HUES6 (cell line): ENCODE measurements at regions not wholly inside any gene's neighbourhood (a gene's known extent, or its start where the extent isn't known, plus 50 kb on each side); places are given as distances from the start of the nearest gene placed in this dataset.

Experiments
- H3K27ac ChIP-seq: 2 replicates; pipeline ENCODE4 v1.7.0; 2013; ENCODE audit warnings: low read depth, mild to moderate bottlenecking, low read length, inconsistent platforms
- H3K27me3 ChIP-seq: 2 replicates; pipeline ENCODE4 v1.6.1; 2013; ENCODE audit warnings: low read length; ENCODE audit not compliant: control insufficient read depth, insufficient read depth
- H3K36me3 ChIP-seq: 2 replicates; pipeline ENCODE4 v1.6.1; 2013; ENCODE audit warnings: low read length; ENCODE audit not compliant: control insufficient read depth, insufficient read depth
- H3K4me1 ChIP-seq: 2 replicates; pipeline ENCODE4 v1.6.1; 2013; ENCODE audit warnings: low read length; ENCODE audit not compliant: control insufficient read depth, insufficient read depth
- H3K4me3 ChIP-seq: 2 replicates; pipeline ENCODE4 v1.5.1; 2013; ENCODE audit warnings: low read depth, low read length
- H3K9ac ChIP-seq: one replicate; pipeline ENCODE4 v1.6.1; 2013; ENCODE audit warnings: mild to moderate bottlenecking, low read length
- H3K9me3 ChIP-seq: 2 replicates; pipeline ENCODE4 v1.6.1; 2013; ENCODE audit warnings: low read depth, low read length; ENCODE audit not compliant: control insufficient read depth, insufficient read depth

DNA sequence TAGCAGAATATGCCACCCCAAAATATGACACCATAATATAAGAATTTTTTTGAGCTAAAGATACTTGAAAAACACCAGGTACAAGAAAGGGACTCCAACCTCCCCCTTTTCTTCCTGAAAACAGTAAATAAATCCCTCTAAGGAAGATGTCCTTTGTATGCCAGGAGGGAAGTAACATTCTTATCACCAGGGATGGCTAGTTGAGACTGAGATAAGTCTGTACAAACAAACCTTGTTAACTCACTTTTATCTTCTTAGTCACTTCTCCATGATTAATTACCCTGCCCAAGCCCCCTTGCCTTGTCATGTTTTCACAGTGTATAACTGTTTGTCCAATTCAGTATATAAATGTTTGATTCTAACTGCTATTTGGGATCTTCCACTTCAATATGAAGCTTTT lies 888.0 kb downstream of the PCDH18 start:
- no peaks in the 10 kb centered on the region for H3K27me3 ChIP-seq
- no peaks in the 10 kb centered on the region for H3K36me3 ChIP-seq
- no peak overlapping the region for H3K4me3 ChIP-seq
- no peaks in the 10 kb centered on the region for H3K9me3 ChIP-seq
- no peak overlapping the region for H3K9ac ChIP-seq
- H3K4me1 ChIP-seq, result no peaks in the 10 kb centered on the region
- peak overlapping the region; percentile 30; the same call in 1 of the 2 replicates for H3K27ac ChIP-seq

DNA sequence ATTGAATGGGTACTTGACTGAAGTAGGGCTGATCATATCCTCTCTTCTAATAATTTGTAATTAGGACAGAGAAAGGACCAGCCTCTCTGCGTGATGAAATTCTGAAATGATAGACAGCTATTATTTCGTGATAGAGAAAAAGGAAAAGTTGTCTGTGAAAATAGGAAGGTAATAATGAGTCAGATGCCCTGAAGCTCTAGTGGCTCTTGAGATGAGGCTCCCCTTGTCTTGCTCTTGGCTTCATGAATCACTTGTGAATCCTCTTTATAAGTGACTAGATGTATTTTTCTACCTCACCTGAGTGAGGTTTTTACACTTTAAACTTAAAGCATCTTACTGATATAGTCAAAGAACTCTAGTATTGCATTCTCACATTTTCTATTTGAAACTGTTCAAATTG lies 888.9 kb downstream of the PCDH18 start:
- no peak overlapping the region for H3K27ac ChIP-seq
- H3K9ac ChIP-seq, result no peak overlapping the region
- no peaks in the 10 kb centered on the region for H3K4me1 ChIP-seq
- H3K27me3 ChIP-seq, result no peaks in the 10 kb centered on the region
- H3K9me3 ChIP-seq, result no peaks in the 10 kb centered on the region
- no peaks in the 10 kb centered on the region for H3K36me3 ChIP-seq
- no peak overlapping the region for H3K4me3 ChIP-seq

DNA sequence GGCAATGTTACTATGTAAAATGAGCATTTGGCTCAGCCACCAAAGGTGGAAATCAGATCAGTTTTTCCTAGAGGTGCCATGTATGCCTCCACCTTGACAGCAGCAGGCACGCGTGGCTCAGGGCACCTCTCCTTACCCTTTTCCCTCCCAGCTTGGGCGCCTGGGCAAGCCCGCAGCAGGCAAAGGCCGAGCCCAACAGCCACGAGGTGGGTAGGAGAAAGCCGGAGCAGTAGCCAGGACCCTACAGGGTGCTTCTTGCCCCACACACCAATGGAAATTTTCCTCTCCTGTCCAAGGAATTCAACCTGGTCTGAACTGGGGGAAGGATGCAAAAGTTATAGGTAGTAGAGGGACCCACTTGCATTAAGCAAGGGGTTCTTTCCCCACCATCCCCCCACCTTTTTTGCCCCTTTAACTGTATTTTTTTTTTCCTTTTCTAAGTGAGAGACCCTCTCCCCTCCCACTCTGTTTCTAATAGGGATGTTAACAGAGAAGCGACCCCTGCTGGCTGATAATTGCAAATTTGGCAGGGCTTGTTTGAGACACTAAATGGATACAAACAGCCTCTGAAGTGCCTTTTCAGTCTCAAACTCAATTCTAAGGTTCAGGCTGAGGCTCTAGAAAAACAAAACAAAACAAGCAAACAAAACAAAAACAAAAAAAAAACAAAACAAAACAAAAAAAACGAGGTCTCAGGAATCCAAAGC lies 895.1 kb downstream of the PCDH18 start:
- no peak overlapping the region for H3K4me3 ChIP-seq
- no peaks in the 10 kb centered on the region for H3K9me3 ChIP-seq
- no peak overlapping the region for H3K27ac ChIP-seq

GRCh38 chr4:136636155-136636554 lies 896.1 kb downstream of the PCDH18 start:
- Histone ChIP-seq H3K36me3 (no peaks in the 10 kb centered on the region), H3K9me3 (no peaks in the 10 kb centered on the region), H3K9ac (no peak overlapping the region), H3K4me3 (no peak overlapping the region), H3K27me3 (no peaks in the 10 kb centered on the region), H3K27ac (no peak overlapping the region), H3K4me1 (peaks cover 7% of the 10 kb centered on the region; the same call in 1 of the 2 replicates)

More for the DNA sequence above, 895.1 kb downstream of the PCDH18 start:
- no peak overlapping the region for H3K9ac ChIP-seq
- H3K36me3 ChIP-seq, result no peaks in the 10 kb centered on the region
- H3K4me1 ChIP-seq, result peaks cover 7% of the 10 kb centered on the region; the same call in 1 of the 2 replicates
- H3K27me3 ChIP-seq, result no peaks in the 10 kb centered on the region

DNA sequence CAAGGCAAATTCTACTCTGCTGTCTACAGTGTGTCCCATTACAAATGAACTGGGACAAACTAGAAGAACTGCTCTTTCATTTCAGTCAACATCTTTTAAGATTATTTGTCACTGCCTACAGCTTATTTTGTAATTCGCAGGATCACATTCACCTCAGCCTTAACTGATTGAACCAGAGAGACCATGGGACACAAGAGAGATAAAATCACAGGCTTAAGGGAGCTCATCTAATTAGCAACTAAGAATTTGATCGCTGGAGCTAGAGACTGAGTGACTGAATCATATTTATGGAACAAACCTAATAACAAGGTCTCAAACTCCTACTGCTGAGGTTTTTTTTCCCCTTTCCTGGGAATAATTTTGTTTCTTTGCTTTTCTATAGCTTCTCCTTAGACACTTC lies 898.2 kb downstream of the PCDH18 start:
- Histone ChIP-seq H3K9me3 (no peaks in the 10 kb centered on the region), H3K27ac (no peak overlapping the region)

DNA sequence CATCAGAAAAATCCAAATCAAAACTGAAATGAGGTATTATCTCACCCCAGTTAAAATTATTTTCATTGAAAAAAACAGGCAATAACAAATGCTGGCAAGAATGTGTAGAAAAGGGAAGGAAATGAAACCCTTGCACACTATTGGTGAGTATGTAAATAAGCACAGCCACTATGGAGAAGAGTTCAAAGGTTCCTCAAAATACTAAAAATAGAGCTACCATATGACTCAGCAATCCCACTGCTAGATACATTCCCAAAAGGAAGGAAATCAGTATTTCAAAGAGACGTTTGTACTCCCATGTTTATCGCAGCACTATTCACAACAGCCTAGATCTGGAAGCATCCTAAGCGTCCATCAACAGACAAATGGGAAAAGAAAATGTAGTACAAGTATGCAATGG lies 932.4 kb downstream of the PCDH18 start:
- no peaks in the 10 kb centered on the region for H3K27me3 ChIP-seq
- no peaks in the 10 kb centered on the region for H3K36me3 ChIP-seq
- H3K27ac ChIP-seq, result no peak overlapping the region
- H3K4me1 ChIP-seq, result no peaks in the 10 kb centered on the region
- no peak overlapping the region for H3K4me3 ChIP-seq
- no peak overlapping the region for H3K9ac ChIP-seq
- 0 out of 2 replicates have a peak, but pooled peaks cover 3% of the 10 kb centered on the region for H3K9me3 ChIP-seq

More for the DNA sequence above, 898.2 kb downstream of the PCDH18 start:
- Histone ChIP-seq H3K4me1 (peaks cover 7% of the 10 kb centered on the region; the same call in 1 of the 2 replicates), H3K36me3 (no peaks in the 10 kb centered on the region), H3K9ac (no peak overlapping the region), H3K4me3 (no peak overlapping the region), H3K27me3 (no peaks in the 10 kb centered on the region)

DNA sequence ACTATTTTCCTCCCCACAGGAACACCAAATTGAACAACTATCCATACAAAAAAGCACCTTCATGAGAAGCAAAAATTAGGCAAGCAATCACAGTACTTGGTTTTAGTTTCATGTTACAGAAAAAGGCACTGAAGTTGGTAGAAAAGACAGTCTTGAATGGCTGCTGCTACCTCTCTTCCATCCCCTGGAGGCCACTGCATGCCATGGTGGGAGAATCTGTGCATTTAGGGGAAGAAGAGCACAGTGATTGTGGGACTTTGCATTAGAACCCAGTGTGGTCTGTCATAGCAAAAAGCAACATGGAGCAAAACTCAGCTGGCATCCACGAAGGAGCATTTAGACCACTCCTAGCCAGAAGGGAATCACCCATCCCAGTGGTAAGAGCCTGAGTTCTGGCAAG lies 941.9 kb downstream of the PCDH18 start:
- H3K27ac ChIP-seq, result no peak overlapping the region
- H3K4me1 ChIP-seq, result no peaks in the 10 kb centered on the region
- H3K9ac ChIP-seq, result no peak overlapping the region
- no peak overlapping the region for H3K4me3 ChIP-seq
- H3K27me3 ChIP-seq, result no peaks in the 10 kb centered on the region
- no peaks in the 10 kb centered on the region for H3K36me3 ChIP-seq
- no peaks in the 10 kb centered on the region for H3K9me3 ChIP-seq

GRCh38 chr4:136583567-136583966 lies 948.7 kb downstream of the PCDH18 start:
- Histone ChIP-seq H3K9me3 (no peaks in the 10 kb centered on the region), H3K4me3 (no peak overlapping the region), H3K27me3 (no peaks in the 10 kb centered on the region), H3K36me3 (no peaks in the 10 kb centered on the region), H3K4me1 (no peaks in the 10 kb centered on the region), H3K9ac (no peak overlapping the region), H3K27ac (no peak overlapping the region)

- no peak overlapping the region for H3K4me3 ChIP-seq
- no peaks in the 10 kb centered on the region for H3K36me3 ChIP-seq
- no peaks in the 10 kb centered on the region for H3K27me3 ChIP-seq
- no peak overlapping the region for H3K27ac ChIP-seq
- H3K4me1 ChIP-seq, result no peaks in the 10 kb centered on the region
- no peaks in the 10 kb centered on the region for H3K9me3 ChIP-seq
- H3K9ac ChIP-seq, result no peak overlapping the region
Measured at GRCh38 chr4:136581119-136581518, 951.2 kb downstream of the PCDH18 start.

DNA sequence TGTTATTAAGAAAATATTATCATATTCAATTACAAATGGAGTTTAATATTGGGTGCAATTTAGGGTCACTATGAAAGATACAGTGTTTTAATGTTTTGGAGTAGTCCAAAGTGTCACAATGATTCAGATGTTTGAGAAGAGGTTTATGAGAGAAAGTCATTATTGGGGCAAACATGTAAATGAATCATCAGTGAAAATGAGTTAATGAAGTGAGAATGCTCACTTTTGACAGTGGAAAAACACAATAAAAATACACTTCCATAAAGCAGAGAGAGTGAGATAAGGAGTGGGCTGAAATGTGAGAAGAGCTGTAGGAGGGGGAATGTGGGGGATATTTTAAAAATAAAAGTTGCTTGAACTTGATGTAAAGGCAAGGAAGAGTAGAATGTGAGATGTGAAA lies 957.1 kb downstream of the PCDH18 start:
- Histone ChIP-seq H3K9ac (no peak overlapping the region), H3K27me3 (no peaks in the 10 kb centered on the region), H3K9me3 (peaks cover 4% of the 10 kb centered on the region; the same call in 1 of the 2 replicates), H3K4me3 (no peak overlapping the region), H3K27ac (no peak overlapping the region), H3K36me3 (no peaks in the 10 kb centered on the region), H3K4me1 (no peaks in the 10 kb centered on the region)

- H3K27ac ChIP-seq, result no peak overlapping the region
- H3K4me3 ChIP-seq, result no peak overlapping the region
- H3K4me1 ChIP-seq, result no peaks in the 10 kb centered on the region
- no peaks in the 10 kb centered on the region for H3K27me3 ChIP-seq
- peaks cover 4% of the 10 kb centered on the region; the same call in 1 of the 2 replicates for H3K9me3 ChIP-seq
- no peak overlapping the region for H3K9ac ChIP-seq
- no peaks in the 10 kb centered on the region for H3K36me3 ChIP-seq
Measured at GRCh38 chr4:136573460-136573859, 958.8 kb downstream of the PCDH18 start.
